HG03354 (cell line): ENCODE measurements at regions not wholly inside any gene's neighbourhood (a gene's known extent, or its start where the extent isn't known, plus 50 kb on each side); places are given as distances from the start of the nearest gene placed in this dataset.
"Not testable (repeated sequence)": the region's sequence is repeated elsewhere in the genome, so short reads cannot be mapped to it uniquely, and the experiment has no call there.

ENCODE experiments used
- ATAC-seq: cut with Tn5 transposase; IDR thresholded peaks from one replicate; pipeline ENCODE4 v1.9.1; 2021; ENCODE audit warnings: mild to moderate bottlenecking; ENCODE audit not compliant: unreplicated experiment, poor library complexity, severe bottlenecking

GRCh38 chr2:223481486-223481885 is 120.7 kb downstream of the SCG2 start:
- ATAC-seq = no peak

- no peak for ATAC-seq
Observed at GRCh38 chr2:223486751-223487150, 115.4 kb downstream of the SCG2 start.

GRCh38 chr2:223487214-223487846 is 114.8 kb downstream of the SCG2 start:
- ATAC-seq = no peak

GRCh38 chr2:223488814-223489213 is 113.3 kb downstream of the SCG2 start:
- ATAC-seq = peak; percentile 87

- ATAC-seq = no peak
Observed at GRCh38 chr2:223494496-223494895, 107.7 kb downstream of the SCG2 start.

GRCh38 chr2:223494942-223495341 is 107.2 kb downstream of the SCG2 start:
- ATAC-seq = no peak

- not testable (repeated sequence) for ATAC-seq
Observed at GRCh38 chr2:223496853-223497252, 105.3 kb downstream of the SCG2 start.

- ATAC-seq = no peak
Observed at GRCh38 chr2:223500709-223501108, 101.5 kb downstream of the SCG2 start.

- no peak for ATAC-seq
Observed at GRCh38 chr2:223501641-223502040, 100.5 kb downstream of the SCG2 start.

GRCh38 chr2:223503746-223504145 is 98.4 kb downstream of the SCG2 start:
- ATAC-seq = no peak

- ATAC-seq = no peak
Observed at GRCh38 chr2:223508372-223508771, 93.8 kb downstream of the SCG2 start.

GRCh38 chr2:223510713-223511112 is 91.4 kb downstream of the SCG2 start:
- no peak for ATAC-seq

- ATAC-seq = no peak
Observed at GRCh38 chr2:223511168-223511567, 91.0 kb downstream of the SCG2 start.

GRCh38 chr2:223513771-223514455 is 88.2 kb downstream of the SCG2 start:
- no peak for ATAC-seq

- no peak for ATAC-seq
Observed at GRCh38 chr2:223519471-223519870, 82.7 kb downstream of the SCG2 start.

GRCh38 chr2:223522796-223523195 is 79.4 kb downstream of the SCG2 start:
- ATAC-seq = no peak

GRCh38 chr2:223523551-223524001 is 78.6 kb downstream of the SCG2 start:
- no peak for ATAC-seq

- ATAC-seq = no peak
Observed at GRCh38 chr2:223524066-223524465, 78.1 kb downstream of the SCG2 start.

- no peak for ATAC-seq
Observed at GRCh38 chr2:223526106-223526505, 76.1 kb downstream of the SCG2 start.

GRCh38 chr2:223528036-223528435 is 74.1 kb downstream of the SCG2 start:
- ATAC-seq = no peak

GRCh38 chr2:223529696-223530095 is 72.5 kb downstream of the SCG2 start:
- no peak for ATAC-seq
